ENCODE measurements at regions not wholly inside any gene's neighbourhood (a gene's known extent, or its start where the extent isn't known, plus 50 kb on each side); places are given as distances from the start of the nearest gene placed in this dataset.
"Not testable (repeated sequence)": the region's sequence is repeated elsewhere in the genome, so short reads cannot be mapped to it uniquely, and the experiment has no call there.

GRCh38 chr9:87040410-87041009 is 93.2 kb upstream of the GAS1 start:
- Histone ChIP-seq H3K4me3 (peak overlapping the region in 1 of 7 experiments; percentile 18), H3K27ac (no peak overlapping the region)

DNA sequence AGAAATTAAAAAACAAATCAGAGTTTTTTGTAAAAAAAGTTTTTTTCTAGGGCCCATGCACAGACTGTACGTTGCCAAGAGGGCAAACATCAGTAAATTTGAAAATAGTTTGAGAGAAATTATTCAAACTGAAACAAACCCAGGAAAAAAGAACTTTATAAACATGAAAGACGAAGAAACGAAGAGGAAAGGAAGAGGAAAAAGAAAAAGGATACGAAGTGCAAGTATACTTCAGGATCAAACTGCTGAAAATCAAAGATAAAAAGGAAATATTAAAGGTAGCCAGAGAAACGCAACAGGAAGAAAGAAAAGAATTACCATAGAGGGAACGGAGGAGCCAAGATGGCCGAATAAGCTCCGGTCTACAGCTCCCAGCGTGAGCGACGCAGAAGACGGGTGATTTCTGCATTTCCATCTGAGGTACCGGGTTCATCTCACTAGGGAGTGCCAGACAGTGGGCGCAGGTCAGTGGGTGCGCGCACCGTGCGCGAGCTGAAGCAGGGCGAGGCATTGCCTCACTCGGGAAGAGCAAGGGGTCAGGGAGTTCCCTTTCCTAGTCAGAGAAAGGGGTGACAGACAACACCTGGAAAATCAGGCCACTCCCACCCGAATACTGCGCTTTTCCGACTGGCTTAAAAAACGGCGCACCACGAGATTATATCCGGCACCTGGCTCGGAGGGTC is 94.4 kb upstream of the GAS1 start:
- Histone ChIP-seq H3K27ac (peak overlapping the region in 1 of 21 experiments; percentile 21), H3K4me3 (peak overlapping the region in 1 of 7 experiments; percentile 18)

DNA sequence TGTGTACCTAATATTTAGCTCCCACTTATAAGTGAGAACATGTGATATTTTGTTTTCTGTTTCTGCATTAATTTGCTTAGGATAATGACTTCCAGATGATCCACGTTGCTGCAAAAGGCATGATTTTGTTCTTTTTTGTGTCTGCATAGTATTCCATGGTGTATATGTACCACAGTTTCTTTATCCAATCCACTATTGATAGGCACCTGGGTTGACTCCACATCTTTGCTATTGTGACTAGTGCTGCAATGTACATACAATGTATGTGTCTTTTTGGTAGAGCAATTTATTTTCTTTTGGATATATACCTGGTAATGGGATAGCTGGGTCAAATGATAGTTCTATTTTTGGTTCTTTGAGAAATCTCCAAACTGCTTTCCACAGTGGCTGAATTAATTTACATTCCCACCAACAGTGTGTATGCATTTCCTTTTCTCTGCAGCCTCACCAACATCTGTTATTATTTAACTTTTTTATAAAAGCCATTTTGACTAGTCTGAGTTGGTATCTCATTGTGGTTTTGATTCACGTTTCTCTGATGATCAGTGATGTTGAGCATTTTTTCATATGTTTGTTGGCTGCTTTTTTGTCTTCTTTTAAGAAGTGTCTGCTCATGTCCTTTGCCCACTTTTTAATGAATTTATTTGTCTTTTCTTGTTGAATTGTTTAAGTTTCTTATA is 102.8 kb upstream of the GAS1 start:
- H3K27ac ChIP-seq, H3K4me3 ChIP-seq: not testable (repeated sequence)

GRCh38 chr9:87054999-87055686 is 107.8 kb upstream of the GAS1 start:
- no peak overlapping the region for H3K27ac ChIP-seq
- no peak overlapping the region for H3K4me3 ChIP-seq

DNA sequence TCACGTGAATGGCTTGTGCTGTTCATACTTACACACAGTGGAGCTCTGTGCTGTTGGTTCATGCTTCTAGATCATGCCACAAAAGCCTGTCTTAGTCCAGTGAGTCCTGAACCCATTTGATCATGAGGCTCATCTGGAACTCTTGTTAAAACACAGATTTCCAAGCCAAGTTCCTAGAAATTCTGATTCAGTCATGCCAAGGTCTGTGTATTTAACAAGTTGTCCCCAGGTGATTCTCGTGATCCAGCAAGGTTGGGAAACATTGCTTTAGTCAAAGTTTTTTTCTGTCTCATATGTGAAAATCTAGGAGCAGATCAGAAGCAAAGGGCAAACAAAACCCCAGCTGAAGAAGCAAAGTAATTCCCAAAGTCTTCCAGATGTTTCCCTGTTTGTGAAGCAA is 112.5 kb upstream of the GAS1 start:
- no peak overlapping the region for H3K27ac ChIP-seq
- no peak overlapping the region for H3K4me3 ChIP-seq

- peak overlapping the region in 2 of 21 experiments; percentile 66 to 76 for H3K27ac ChIP-seq
- H3K4me3 ChIP-seq = no peak overlapping the region
Observed at GRCh38 chr9:87062746-87063145, 115.4 kb upstream of the GAS1 start.

DNA sequence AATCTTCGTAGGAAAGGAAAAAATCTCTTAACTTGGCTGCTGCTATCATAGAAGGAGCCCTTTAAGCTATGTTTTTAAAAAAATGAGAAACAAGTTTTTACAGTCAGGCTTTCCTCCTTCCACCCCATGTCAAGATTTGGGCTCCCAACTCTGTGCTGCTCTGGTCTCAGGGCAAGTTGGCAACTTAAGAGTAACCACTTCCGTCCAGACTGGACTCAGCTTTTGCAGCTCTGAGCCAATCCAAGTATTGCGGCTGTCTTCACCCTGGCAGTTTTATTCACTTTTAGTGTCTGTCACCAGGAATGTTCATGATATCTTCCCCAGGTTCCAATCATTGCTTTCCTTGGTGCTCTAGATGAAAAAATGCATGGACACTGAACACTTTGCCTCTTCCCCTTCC is 115.9 kb upstream of the GAS1 start:
- no peak overlapping the region for H3K4me3 ChIP-seq
- peak overlapping the region in 8 of 21 experiments; percentile 2 to 76 (median 46) for H3K27ac ChIP-seq

DNA sequence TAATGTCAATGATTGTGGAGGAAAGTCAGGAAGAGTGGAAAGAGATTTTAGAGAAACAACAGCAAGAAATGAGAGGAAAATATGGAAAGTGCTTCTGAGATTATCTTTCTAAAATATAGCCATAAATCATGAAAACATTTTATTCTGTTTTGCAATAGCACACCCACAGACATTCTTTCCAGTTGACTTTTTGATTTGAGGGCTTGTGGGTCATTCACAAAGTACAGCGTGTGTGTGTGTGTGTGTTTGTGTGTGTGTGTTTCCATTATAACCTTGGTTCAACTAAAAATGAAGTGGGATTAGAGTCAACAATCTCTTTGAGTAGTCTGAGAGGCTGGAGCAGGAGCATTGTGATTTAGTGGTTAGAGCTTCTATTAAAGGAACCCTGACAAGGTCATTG is 116.6 kb upstream of the GAS1 start:
- peak overlapping the region in 8 of 21 experiments; percentile 2 to 76 (median 46) for H3K27ac ChIP-seq
- no peak overlapping the region for H3K4me3 ChIP-seq

DNA sequence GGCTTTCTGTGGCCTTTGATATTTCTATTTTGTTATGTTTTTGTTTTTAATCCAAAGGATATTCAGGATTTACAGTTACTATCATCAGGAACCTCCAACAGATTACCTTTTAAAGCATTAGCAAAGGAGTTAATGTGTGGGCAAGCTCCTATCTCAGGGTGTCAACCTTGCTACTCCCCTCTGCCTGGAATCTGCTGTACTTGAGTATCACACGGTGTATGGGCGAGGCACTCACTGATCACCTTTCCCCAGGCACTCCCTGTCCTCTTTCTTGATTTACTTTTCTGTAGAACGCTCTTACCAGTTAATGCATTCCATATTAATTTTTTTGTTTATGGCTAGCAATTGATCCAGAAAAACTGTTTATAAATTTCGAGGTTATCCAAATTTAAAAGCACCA is 117.0 kb upstream of the GAS1 start:
- Histone ChIP-seq H3K4me3 (no peak overlapping the region), H3K27ac (peak overlapping the region in 7 of 21 experiments; percentile 4 to 71 (median 47))

- Histone ChIP-seq H3K27ac (peak overlapping the region in 5 of 21 experiments; percentile 15 to 70 (median 46)), H3K4me3 (no peak overlapping the region)
Observed at GRCh38 chr9:87065981-87066380, 118.7 kb upstream of the GAS1 start.

DNA sequence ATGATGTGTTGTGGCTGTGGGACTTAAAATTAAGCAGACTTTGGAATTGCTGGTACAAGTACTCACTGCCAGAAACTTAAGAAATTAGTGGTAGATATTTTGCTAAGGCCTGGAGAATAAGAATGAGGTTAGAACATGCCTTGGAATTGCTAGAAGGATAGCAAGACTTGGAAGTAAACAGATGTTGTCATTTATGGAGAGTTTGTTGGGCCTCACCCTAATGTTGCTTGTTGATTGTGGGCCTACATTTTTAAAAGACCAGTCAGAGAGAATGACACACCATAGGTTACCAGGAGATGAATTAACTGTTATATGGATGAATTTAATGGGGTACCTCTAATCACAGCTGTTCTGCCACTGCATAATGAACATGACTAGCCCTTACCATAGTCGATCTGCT is 120.1 kb upstream of the GAS1 start:
- Histone ChIP-seq H3K4me3 (no peak overlapping the region), H3K27ac (peak overlapping the region in 4 of 21 experiments; percentile 15 to 75 (median 52))

DNA sequence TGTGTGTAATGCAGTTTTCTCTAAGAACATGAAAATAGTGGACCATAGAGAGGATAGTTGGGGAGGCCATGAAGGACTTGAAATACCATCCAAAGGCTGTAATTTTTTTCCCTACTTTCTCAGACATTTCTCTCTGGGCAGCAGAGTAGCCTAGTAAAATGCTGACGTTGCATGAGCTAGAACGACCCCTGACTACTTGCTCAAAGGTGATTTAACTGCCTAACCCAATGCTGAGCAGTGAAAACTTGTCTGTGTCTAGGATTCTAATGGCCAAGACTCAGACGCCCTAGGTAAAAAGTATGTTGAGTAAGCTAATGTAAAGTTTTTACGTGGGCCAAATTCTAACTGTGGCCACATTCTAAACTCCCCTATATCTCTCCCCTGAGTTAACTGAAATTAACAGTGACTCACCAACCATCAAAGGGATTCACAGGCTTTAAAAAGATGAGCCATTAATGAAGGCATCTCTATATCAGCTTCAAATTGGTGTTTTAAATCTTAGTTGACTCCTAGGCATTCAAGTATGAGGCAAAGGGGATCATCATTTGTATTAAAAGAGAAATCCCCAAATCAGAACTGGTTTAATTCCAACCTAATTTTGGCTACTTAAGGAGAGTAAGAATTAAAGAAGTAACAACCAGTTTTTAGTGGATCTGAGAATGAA is 121.0 kb upstream of the GAS1 start:
- H3K4me3 ChIP-seq = no peak overlapping the region
- peak overlapping the region in 3 of 21 experiments; percentile 24 to 58 (median 27) for H3K27ac ChIP-seq

GRCh38 chr9:87069690-87070089 is 122.4 kb upstream of the GAS1 start:
- Histone ChIP-seq H3K27ac (peak overlapping the region in 1 of 21 experiments; percentile 27), H3K4me3 (no peak overlapping the region)

DNA sequence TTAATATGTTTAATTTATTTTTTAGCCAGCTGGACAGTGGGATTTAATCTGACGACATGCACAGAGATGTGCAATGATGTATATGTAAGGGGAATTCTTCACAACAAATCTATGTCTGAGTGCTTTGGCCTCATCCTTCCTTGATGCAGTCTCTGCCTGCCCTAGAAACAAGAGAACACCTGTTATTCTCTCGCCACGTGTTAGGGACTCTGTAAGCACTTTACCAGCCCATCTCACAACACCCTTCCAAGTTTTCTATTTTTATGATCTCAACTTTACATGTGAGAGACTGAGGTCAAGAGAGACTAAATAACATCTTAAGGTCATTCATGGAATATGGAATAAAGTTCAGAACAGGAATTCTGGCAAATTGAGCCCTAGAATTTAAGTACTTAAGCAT is 123.0 kb upstream of the GAS1 start:
- H3K4me3 ChIP-seq = no peak overlapping the region
- peak overlapping the region in 1 of 21 experiments; percentile 23 for H3K27ac ChIP-seq

GRCh38 chr9:87071473-87071872 is 124.2 kb upstream of the GAS1 start:
- H3K27ac ChIP-seq = no peak overlapping the region

DNA sequence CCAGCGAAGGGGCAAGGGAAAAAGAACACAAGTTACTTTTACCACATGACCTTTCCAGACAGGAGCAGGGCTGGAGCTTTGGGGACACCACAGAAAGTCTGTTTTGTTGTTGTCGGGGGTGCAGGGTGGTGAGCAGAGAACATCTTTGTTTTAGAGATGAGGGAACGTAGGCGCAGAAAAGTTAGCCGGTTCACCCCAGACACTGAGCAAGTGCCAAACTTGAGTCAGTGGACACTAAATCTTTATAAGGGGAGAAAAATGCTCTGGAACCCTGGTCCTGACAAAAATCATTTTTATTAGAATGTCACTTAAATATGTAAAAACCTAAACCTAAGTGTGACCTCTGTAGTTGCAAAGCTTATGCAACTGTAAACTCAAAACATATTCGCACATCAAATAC is 126.4 kb upstream of the GAS1 start:
- Histone ChIP-seq H3K27ac (no peak overlapping the region), H3K4me3 (no peak overlapping the region)

More at GRCh38 chr9:87071473-87071872, 124.2 kb upstream of the GAS1 start:
- no peak overlapping the region for H3K4me3 ChIP-seq

DNA sequence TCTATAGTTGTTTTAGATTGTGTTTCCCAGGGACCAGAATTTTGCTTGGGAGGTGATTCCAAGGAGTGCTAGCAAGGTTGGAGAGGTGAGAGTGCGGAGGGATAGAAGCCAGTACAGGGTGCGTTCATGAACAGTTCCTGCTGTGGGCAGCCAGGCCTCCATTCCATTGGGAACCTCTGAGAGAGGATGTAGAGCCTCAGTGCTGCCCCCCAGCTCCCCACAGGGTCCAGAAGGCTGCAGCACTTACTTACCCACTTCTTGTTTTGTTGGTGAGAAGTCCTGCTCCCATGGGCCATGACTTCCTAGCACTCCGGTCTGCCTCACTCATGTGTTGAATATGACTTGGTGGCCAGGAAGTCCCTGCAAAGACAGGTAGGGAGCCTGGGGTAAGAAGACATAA is 128.2 kb upstream of the GAS1 start:
- H3K4me3 ChIP-seq = no peak overlapping the region
- no peak overlapping the region for H3K27ac ChIP-seq

DNA sequence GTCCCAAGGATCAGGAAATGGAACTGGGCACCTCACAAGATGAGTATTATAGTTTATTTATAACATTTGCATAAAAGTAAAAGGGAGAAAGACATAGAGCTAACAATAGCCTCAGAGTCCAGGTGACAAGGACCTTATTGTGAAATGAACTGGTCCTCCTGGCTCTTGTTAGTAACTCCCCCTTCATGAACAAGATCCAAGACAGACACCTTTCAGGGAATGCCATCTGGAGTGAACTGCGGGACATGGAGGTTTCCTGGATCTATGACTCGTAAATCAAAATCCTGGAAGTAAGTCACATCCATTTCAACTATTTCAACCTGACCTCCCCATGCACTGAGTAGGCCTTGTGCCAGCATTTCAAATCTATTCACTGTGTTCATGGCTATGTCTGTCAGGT is 129.5 kb upstream of the GAS1 start:
- no peak overlapping the region for H3K4me3 ChIP-seq
- no peak overlapping the region for H3K27ac ChIP-seq

GRCh38 chr9:87077986-87078385 is 130.7 kb upstream of the GAS1 start:
- H3K4me3 ChIP-seq = no peak overlapping the region

More at GRCh38 chr9:87077986-87078385, 130.7 kb upstream of the GAS1 start:
- H3K27ac ChIP-seq = no peak overlapping the region
